ENCODE measurements at regions not wholly inside any gene's neighbourhood (a gene's known extent, or its start where the extent isn't known, plus 50 kb on each side); places are given as distances from the start of the nearest gene placed in this dataset.

- H3K27me3 ChIP-seq (ENCODE audit: insufficient read depth, low read depth, severe bottlenecking) = no peaks in the 10 kb centered on the region
- no peak overlapping the region for H3K27ac ChIP-seq
- TF ChIP-seq CTCF (IDR thresholded peaks at IDR 0.05; ENCODE audit: low read depth, low read length) = no peak
- H3K9me3 ChIP-seq (ENCODE audit: severe bottlenecking) = no peaks in the 10 kb centered on the region
- H3K36me3 ChIP-seq = no peaks in the 10 kb centered on the region
- no peak overlapping the region for H3K4me3 ChIP-seq (ENCODE audit: low read depth, low read length)
- DNase-seq = no peak
Measured at GRCh38 chr11:21888814-21889213, 304.1 kb upstream of the ANO5 start.

- Histone ChIP-seq H3K27me3 (ENCODE audit: insufficient read depth, low read depth, severe bottlenecking) (no peaks in the 10 kb centered on the region), H3K27ac (no peak overlapping the region)
- no peak for TF ChIP-seq CTCF (IDR thresholded peaks at IDR 0.05; ENCODE audit: low read depth, low read length)
Measured at GRCh38 chr11:21892736-21893564, 299.9 kb upstream of the ANO5 start.

GRCh38 chr11:21893565-21893867, 299.4 kb upstream of the ANO5 start:
- H3K36me3 ChIP-seq = no peaks in the 10 kb centered on the region
- no peaks in the 10 kb centered on the region for H3K27me3 ChIP-seq (ENCODE audit: insufficient read depth, low read depth, severe bottlenecking)
- H3K27ac ChIP-seq = no peak overlapping the region
- no peak overlapping the region for H3K4me3 ChIP-seq (ENCODE audit: low read depth, low read length)
- H3K9me3 ChIP-seq (ENCODE audit: severe bottlenecking) = no peaks in the 10 kb centered on the region
- TF ChIP-seq CTCF (IDR thresholded peaks at IDR 0.05; ENCODE audit: low read depth, low read length) = no peak
- no peak for DNase-seq

More at GRCh38 chr11:21892736-21893564, 299.9 kb upstream of the ANO5 start:
- Histone ChIP-seq H3K4me3 (ENCODE audit: low read depth, low read length) (no peak overlapping the region), H3K36me3 (no peaks in the 10 kb centered on the region), H3K9me3 (ENCODE audit: severe bottlenecking) (no peaks in the 10 kb centered on the region)
- DNase-seq = no peak

- H3K9me3 ChIP-seq (ENCODE audit: severe bottlenecking) = no peaks in the 10 kb centered on the region
- H3K4me3 ChIP-seq (ENCODE audit: low read depth, low read length) = no peak overlapping the region
- no peak for TF ChIP-seq CTCF (IDR thresholded peaks at IDR 0.05; ENCODE audit: low read depth, low read length)
- H3K27me3 ChIP-seq (ENCODE audit: insufficient read depth, low read depth, severe bottlenecking) = no peaks in the 10 kb centered on the region
- H3K36me3 ChIP-seq = no peaks in the 10 kb centered on the region
- no peak overlapping the region for H3K27ac ChIP-seq
- DNase-seq = no peak
Measured at GRCh38 chr11:21894492-21894891, 298.4 kb upstream of the ANO5 start.

GRCh38 chr11:21895686-21896085, 297.2 kb upstream of the ANO5 start:
- DNase-seq = no peak
- TF ChIP-seq CTCF (IDR thresholded peaks at IDR 0.05; ENCODE audit: low read depth, low read length) = no peak
- Histone ChIP-seq H3K4me3 (ENCODE audit: low read depth, low read length) (no peak overlapping the region), H3K36me3 (no peaks in the 10 kb centered on the region), H3K9me3 (ENCODE audit: severe bottlenecking) (no peaks in the 10 kb centered on the region), H3K27me3 (ENCODE audit: insufficient read depth, low read depth, severe bottlenecking) (no peaks in the 10 kb centered on the region), H3K27ac (no peak overlapping the region)

- Histone ChIP-seq H3K4me3 (ENCODE audit: low read depth, low read length) (no peak overlapping the region), H3K36me3 (no peaks in the 10 kb centered on the region), H3K9me3 (ENCODE audit: severe bottlenecking) (no peaks in the 10 kb centered on the region), H3K27ac (no peak overlapping the region), H3K27me3 (ENCODE audit: insufficient read depth, low read depth, severe bottlenecking) (no peaks in the 10 kb centered on the region)
- no peak for TF ChIP-seq CTCF (IDR thresholded peaks at IDR 0.05; ENCODE audit: low read depth, low read length)
- DNase-seq = no peak
Measured at GRCh38 chr11:21896216-21896615, 296.7 kb upstream of the ANO5 start.
